Mononuclear cell (primary cell): ENCODE measurements at regions not wholly inside any gene's neighbourhood (a gene's known extent, or its start where the extent isn't known, plus 50 kb on each side); places are given as distances from the start of the nearest gene placed in this dataset.

ENCODE experiments used
- H3K27me3 ChIP-seq: 2 replicates; pipeline ENCODE4 v1.6.0; 2011; ENCODE audit warnings: low read length, control low read depth; ENCODE audit not compliant: insufficient read depth
- H3K4me1 ChIP-seq: 2 replicates; pipeline ENCODE4 v1.5.1; 2011; ENCODE audit warnings: mild to moderate bottlenecking, low read length, control low read depth; ENCODE audit not compliant: insufficient read depth
- H3K4me3 ChIP-seq: 2 replicates; pipeline ENCODE4 v1.5.1; 2011; ENCODE audit warnings: mild to moderate bottlenecking, low read length, moderate library complexity
- H3K9me3 ChIP-seq: 2 replicates; pipeline ENCODE4 v1.5.1; 2011; ENCODE audit warnings: low read depth, mild to moderate bottlenecking, control low read depth, low read length

DNA sequence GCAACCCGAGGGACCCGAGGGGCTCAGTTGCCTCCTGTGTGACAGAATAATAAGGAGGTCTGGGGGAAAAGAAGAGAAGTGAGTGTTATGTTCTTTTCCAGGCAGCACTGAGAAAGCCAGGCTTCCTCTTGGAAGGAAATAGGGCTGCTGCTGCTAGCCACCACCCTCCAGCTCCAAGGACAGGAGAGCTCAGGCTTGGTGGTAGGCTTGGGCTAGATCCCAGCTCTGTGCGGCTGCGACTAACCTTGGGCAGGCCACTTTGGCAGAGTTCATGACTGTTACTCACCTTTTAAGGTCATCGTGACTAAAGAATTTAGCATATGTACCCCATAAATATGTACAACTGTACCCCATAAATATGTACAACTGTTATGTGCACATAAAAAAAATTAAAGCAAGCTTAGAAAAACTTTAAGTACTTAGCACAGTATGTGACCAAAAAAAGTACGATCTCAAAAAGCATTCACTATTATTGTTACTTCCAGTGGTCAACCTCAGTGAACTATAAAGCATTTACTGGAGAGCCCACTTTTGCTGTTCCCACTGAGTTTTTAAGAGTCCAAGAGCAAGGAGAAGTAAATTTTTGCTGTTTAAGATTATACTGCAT is 124.7 kb upstream of the POU2AF2 start:
- H3K27me3 ChIP-seq: no peaks in the 10 kb centered on the region
- H3K4me1 ChIP-seq: no peaks in the 10 kb centered on the region
- H3K9me3 ChIP-seq: no peaks in the 10 kb centered on the region
- H3K4me3 ChIP-seq: no peak overlapping the region

DNA sequence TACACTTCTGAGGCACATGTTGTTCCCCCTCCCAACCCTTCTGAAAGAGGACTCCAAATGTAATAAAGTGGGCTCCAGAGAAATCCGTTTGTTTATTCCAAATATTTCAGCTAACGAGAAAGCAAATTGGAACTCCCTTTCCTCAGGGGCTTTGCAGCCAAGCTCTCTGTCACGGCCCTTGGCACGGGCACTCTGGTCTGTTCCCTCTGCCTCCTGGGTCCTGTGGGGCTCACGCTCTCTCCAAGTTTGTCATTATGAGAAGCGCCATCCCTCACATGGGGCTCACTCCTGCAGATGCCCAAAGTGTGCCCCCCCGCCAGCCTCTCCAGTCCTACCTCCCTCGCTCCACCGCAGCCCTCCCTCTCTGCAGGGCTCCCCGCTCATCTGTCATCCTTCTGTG is 125.4 kb upstream of the POU2AF2 start:
- Histone ChIP-seq H3K9me3 (no peaks in the 10 kb centered on the region), H3K4me3 (no peak overlapping the region), H3K4me1 (no peaks in the 10 kb centered on the region), H3K27me3 (no peaks in the 10 kb centered on the region)

DNA sequence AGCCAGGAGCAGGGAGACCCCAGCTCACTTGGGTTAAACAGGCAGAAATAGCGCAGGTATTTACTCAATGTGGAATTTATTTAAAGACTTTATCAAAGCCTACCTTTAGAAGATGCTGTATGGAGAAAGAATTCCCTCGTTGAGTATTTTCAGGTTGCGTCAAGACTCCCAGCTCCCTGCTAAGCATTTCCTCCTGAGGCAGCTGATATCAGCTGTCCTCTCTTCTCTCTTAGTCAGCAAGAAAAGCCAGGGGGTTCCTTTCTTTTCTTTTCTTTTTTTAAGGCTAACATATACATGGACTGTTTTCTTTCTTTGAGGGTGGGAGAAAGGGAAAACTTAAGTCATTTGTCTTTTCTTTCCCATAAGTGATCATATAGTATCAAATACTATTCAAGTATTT is 125.8 kb upstream of the POU2AF2 start:
- Histone ChIP-seq H3K4me1 (no peaks in the 10 kb centered on the region), H3K4me3 (no peak overlapping the region), H3K9me3 (no peaks in the 10 kb centered on the region), H3K27me3 (no peaks in the 10 kb centered on the region)

DNA sequence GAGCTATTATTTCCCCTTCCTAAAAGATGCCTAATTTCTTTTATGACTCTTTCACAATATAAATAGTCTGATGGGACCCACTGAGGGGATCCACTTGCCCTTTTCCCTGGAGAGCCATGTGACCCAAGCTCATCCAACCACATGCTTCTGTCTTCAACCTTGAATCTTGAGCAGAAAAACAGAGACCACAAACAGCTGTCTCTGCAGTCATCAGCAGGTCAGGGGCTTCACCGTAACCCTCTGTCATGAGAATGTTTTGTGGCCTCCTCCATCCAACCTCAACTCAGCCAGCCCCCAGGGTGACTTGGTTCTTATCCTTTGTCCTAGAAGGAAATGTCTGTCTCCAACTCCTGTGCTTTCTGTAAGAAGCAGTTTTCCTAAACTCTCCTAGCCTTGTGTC is 129.6 kb upstream of the POU2AF2 start:
- no peaks in the 10 kb centered on the region for H3K4me1 ChIP-seq

DNA sequence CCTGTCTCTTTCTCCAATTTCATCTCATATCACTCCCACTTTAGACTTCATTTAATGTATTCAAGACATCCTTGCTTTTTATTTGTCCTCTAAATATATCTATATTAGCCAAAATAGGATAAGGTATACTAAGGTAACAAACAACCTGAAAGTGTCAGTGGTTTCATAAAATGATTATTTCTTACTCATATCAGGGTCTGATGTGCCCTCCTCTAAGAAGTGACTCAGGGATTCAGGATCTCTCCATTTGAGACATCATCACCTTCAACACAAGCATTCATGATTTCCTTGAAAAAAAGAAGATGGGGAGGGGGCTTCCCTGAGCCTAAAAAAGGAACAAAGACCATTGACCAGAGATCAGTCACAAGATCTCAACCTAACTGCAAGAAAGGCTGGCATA is 131.4 kb upstream of the POU2AF2 start:
- no peaks in the 10 kb centered on the region for H3K9me3 ChIP-seq

More for the DNA sequence above, 129.6 kb upstream of the POU2AF2 start:
- Histone ChIP-seq H3K4me3 (no peak overlapping the region), H3K27me3 (no peaks in the 10 kb centered on the region), H3K9me3 (no peaks in the 10 kb centered on the region)

DNA sequence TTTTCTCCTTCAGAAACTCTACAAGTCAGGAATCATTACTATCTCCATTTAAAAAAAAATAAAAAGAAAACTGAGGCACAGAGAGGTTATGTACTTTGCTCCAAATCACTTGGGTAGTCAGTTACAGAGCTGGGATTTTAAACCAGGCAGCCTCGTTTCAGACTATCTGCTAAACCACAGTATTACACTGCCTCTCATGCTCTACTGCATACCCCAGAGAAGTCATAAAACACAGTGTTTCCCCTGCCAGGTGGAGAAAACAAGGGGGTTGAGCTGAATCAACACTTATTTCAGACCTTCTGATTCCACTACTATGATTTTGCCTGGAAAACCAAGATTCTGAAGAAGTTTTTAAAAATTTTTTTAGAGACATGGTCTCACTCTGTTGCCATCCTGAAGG is 132.9 kb upstream of the POU2AF2 start:
- no peak overlapping the region for H3K4me3 ChIP-seq
- H3K27me3 ChIP-seq: no peaks in the 10 kb centered on the region
- no peaks in the 10 kb centered on the region for H3K9me3 ChIP-seq
- no peaks in the 10 kb centered on the region for H3K4me1 ChIP-seq

More for the DNA sequence above, 131.4 kb upstream of the POU2AF2 start:
- Histone ChIP-seq H3K4me1 (no peaks in the 10 kb centered on the region), H3K27me3 (no peaks in the 10 kb centered on the region), H3K4me3 (no peak overlapping the region)

DNA sequence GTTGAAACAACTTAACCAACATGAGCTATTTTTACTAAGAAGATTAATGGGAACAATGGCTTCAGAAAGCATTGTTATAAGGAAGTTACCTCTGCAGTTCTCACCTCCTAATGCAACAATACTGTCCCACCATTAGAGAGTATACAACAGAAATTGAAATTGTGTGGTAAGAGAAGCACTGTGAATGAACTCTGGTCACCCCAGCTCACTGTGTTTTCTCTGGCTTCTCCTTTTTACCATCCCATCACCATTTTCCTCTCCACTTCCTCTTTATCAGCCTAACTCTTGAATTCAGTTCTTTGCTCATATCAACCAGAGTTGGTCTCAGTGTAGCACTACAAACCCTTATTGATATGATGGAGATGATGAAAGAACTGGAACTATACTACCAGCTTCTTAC is 138.0 kb upstream of the POU2AF2 start:
- Histone ChIP-seq H3K4me3 (no peak overlapping the region), H3K27me3 (peaks cover 3% of the 10 kb centered on the region), H3K4me1 (no peaks in the 10 kb centered on the region), H3K9me3 (no peaks in the 10 kb centered on the region)

DNA sequence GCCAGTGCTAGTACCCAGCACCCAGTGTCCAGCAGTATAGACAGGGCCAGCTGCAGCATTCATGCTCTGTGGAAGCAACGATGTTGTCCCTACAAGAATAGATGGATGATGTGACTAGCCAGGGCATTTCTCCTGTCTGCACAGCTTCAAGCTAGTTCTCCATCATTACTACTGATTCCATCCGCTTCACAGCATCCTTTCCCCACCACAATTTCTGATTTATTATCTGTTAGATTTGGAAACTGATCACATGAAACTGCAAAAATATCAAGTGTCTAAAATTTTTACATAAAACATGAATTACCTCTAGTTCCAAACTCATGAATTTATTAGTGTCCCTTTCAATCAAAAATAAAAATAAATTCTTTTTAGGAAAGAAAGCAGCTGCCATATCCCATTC is 138.9 kb upstream of the POU2AF2 start:
- peaks cover 3% of the 10 kb centered on the region for H3K27me3 ChIP-seq
- no peak overlapping the region for H3K4me3 ChIP-seq
- H3K4me1 ChIP-seq: no peaks in the 10 kb centered on the region
- no peaks in the 10 kb centered on the region for H3K9me3 ChIP-seq

DNA sequence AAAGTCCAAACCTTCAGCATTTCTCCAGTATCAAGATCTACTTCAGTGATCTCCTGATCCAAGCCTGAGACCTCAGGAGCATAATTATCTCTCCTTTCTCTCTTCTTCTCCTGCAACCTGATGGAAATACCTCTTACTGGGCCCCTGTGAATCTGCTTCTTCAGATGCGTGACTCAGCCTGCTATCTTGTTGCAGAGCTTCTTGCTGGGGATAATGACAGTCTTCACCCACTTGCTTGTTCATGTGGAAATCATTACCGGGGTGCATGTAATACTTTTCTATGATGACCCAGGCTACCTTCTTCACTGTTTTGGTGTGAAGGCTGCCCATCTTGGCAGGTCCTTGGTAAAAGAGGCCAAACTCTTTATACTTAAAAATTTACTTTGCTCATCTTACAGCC is 140.0 kb upstream of the POU2AF2 start:
- Histone ChIP-seq H3K27me3 (peaks cover 3% of the 10 kb centered on the region), H3K4me3 (no peak overlapping the region), H3K9me3 (no peaks in the 10 kb centered on the region), H3K4me1 (no peaks in the 10 kb centered on the region)

DNA sequence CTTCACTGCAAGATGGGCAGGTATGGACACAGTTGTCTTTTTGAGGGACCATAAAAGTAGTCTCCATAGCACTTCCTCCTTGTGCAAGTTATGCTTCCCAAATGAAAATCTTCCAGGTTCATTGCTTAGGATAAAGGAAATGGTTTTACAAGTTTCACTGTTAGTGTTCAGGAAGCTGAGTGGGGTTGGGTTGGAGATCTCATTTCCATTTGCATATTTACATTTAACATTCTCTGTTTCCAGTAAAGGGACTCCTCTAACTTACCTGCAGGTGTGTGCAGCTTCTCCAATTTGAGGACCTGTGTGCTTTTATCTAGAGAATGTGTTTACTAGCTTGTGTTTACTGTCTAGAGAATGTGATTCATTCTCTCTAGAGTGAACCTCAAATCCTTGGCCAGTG is 141.3 kb upstream of the POU2AF2 start:
- H3K4me1 ChIP-seq: no peaks in the 10 kb centered on the region
- peaks cover 3% of the 10 kb centered on the region for H3K27me3 ChIP-seq
- H3K4me3 ChIP-seq: no peak overlapping the region
- H3K9me3 ChIP-seq: no peaks in the 10 kb centered on the region

DNA sequence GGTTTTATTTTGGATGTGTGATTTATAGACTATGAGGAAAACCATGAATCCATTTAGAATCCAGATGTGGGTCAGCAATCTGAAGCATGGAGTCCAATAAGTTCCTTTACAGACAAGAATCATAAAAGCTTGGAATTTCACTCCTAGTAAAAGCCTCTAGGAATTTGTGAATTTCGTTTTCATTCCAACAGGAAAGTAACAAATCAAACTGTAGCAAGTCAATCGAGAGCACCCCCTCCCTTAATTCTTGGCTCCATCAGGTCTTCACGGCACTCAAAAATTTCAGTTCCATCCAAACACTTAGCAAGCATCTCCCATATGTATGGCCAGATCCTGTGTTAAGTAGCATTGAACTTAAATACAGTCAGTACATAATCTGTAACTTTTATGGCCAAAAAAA is 143.6 kb upstream of the POU2AF2 start:
- Histone ChIP-seq H3K4me3 (no peak overlapping the region), H3K9me3 (no peaks in the 10 kb centered on the region), H3K27me3 (peaks cover 3% of the 10 kb centered on the region), H3K4me1 (no peaks in the 10 kb centered on the region)

DNA sequence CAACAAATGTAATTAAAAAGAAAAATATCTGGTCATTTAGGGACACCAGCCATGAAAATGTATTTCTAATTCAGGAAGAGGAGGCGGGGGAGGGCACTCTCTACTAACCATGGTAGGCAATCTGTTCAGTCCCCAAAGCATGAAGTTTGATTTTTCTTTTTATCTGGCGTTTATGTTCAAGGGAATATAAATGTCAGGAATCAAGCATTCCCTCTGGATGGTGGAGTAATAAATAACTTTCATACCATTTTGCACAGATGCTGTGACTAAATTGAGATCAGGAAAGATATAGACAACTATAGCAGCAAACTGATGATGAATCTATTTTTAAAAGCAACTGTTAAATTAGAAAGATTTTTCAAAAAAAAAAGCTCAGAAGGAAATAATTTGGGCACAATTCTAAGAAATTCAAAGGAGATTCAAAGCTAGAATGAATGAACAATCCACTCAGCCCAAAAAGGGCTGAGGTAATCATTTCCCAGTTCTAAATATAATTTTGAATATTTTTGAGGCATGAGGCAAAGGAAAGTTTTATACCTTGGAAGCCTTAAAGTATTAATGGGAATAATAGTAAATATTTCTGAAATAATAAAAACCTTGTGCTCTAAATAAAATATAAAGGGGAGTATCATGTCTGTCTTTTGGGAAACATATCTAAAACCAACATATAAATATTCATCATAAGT is 146.4 kb upstream of the POU2AF2 start:
- no peaks in the 10 kb centered on the region for H3K27me3 ChIP-seq
- H3K4me3 ChIP-seq: no peak overlapping the region
- H3K4me1 ChIP-seq: no peaks in the 10 kb centered on the region
- H3K9me3 ChIP-seq: no peaks in the 10 kb centered on the region

DNA sequence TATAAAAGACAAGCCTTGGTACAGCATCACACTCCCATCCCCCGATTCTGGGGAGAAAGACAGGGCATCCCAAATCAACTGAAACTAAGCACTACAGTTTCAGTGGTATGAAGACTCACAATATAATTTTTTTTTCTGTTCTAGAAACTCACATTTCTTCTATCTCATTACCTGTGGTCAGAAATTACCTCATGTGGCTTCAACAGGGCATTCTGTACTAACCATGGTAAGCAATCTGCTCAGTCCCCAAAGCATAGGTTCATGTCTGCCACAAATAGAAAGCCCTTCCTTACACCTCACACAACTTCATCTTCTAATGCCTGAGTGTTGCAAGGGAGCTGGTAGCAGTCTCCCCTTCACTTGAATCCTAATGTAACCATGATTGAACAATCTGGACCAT is 147.4 kb upstream of the POU2AF2 start:
- no peak overlapping the region for H3K4me3 ChIP-seq
- H3K4me1 ChIP-seq: no peaks in the 10 kb centered on the region
- no peaks in the 10 kb centered on the region for H3K9me3 ChIP-seq
- H3K27me3 ChIP-seq: no peaks in the 10 kb centered on the region

DNA sequence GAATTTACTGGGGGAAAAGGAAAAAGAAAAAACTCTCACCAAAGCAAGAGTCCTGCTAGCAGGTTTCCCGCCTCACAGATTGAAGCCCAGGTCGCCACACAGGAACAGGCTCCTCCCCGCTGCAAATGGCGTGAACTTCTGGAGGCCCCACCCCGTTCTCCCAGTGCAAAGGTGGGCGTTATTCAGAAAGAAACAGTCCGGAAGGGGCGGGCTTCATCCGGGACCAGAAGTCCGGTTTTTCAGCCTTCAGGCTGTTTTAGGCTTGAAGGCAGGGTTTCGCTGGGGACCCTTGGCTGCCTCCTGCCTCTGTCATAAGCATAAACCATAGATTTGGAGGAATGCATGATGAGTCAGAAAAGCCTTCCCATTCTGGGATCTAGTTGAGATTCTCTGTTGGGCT is 148.3 kb upstream of the POU2AF2 start:
- H3K9me3 ChIP-seq: no peaks in the 10 kb centered on the region
- H3K4me1 ChIP-seq: no peaks in the 10 kb centered on the region
- H3K4me3 ChIP-seq: no peak overlapping the region
- no peaks in the 10 kb centered on the region for H3K27me3 ChIP-seq

DNA sequence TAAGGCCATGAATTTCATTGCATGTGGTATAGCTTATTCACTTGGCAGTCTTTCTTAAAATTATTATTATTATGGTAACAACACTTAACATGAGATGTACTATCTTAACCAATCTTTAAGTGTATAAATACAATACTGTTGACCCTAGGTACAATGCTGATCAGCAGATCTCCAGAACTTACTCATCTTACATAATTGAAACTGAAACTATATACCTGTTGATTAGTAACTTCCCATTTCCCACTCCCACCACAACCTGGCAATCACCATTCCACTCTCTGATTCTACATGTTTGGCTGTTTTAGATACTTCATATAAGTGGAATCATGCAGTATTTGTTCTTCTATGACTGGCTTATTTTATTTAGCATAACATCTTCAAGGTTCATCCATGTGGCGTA is 150.2 kb upstream of the POU2AF2 start:
- Histone ChIP-seq H3K9me3 (no peaks in the 10 kb centered on the region), H3K4me3 (no peak overlapping the region)

DNA sequence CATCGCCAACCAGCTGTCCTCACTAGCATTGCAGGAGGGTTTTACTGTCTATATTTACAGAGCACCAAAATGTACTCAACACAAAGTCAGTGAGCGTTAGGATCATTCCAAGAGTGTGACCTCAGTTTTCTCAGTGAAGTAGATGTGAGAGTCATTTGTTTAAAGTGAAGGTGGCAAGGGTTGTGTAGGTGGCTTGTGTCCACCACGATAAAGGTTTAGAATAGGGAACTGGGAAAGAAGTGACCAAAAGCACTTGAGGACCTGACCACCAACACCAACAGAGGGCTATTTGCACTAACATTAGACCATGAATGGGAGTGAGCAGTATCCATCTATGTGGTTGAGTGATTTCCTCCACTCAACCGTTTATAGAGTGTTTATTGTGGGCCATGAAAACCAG is 152.5 kb upstream of the POU2AF2 start:
- H3K4me3 ChIP-seq: no peak overlapping the region
- no peaks in the 10 kb centered on the region for H3K4me1 ChIP-seq
- no peaks in the 10 kb centered on the region for H3K9me3 ChIP-seq
- no peaks in the 10 kb centered on the region for H3K27me3 ChIP-seq

More for the DNA sequence above, 150.2 kb upstream of the POU2AF2 start:
- Histone ChIP-seq H3K4me1 (no peaks in the 10 kb centered on the region), H3K27me3 (no peaks in the 10 kb centered on the region)
